HCT116 (cell line): ENCODE measurements at regions not wholly inside any gene's neighbourhood (a gene's known extent, or its start where the extent isn't known, plus 50 kb on each side); places are given as distances from the start of the nearest gene placed in this dataset.
A peak's percentile ranks its signal among the peaks of the same experiment; 100 is the strongest.

Experiments
- ATAC-seq: fragments of 200-7000 bp; cut with Tn5 transposase; 2 replicates; pipeline ENCODE4 v1.9.1; 2020; ENCODE audit warnings: mild to moderate bottlenecking, moderate library complexity
- BruUV-seq: library from RNA; stranded (reverse); fragments of 400-500 nt; replicated peaks from 2 replicates; lab custom pipeline; 2021; lab: Mats Ljungman, UMichigan
- CTCF ChIA-PET: fragments of 300-600 bp; sonication (Branson Sonifier 250); formaldehyde crosslinking; loops from one replicate; lab custom pipeline; 2021; ENCODE audit warnings: antibody characterized with exemption; lab: Charles Lee
- POLR2A ChIA-PET: fragments of 300-600, 350-600 bp; sonication (Branson Sonifier 250); formaldehyde crosslinking; loops from one replicate; lab custom pipeline; 2021; ENCODE audit warnings: antibody characterized with exemption; lab: Charles Lee
- RAD21 ChIA-PET, 2 experiments: fragments of 300-600 bp; sonication (Branson Sonifier 250); formaldehyde crosslinking; loops; one replicate each; lab custom pipeline; 2023; ENCODE audit warnings: low total read pairs in 2 of 2; ENCODE audit not compliant: uncharacterized antibody in 2 of 2, unreplicated experiment in 2 of 2, low non-redundant PET in 1 of 2; lab: Charles Lee
- DNase-seq: peaks from one replicate; pipeline ENCODE4 v3.0.0-alpha.2; 2010; ENCODE audit warnings: low read depth, low spot score
- H2AFZ ChIP-seq: fragments of 200-600 bp; shearing (Covaris generic), sonication (generic); 2 replicates; pipeline ENCODE4 v1.6.1; 2017; ENCODE audit warnings: low read depth, mixed run types, mixed read lengths, antibody characterized with exemption, low read length; ENCODE audit not compliant: poor library complexity, severe bottlenecking
- H3K27ac ChIP-seq: 2 replicates; pipeline ENCODE4 v1.5.1; 2012; ENCODE audit warnings: low read depth, low read length
- H3K27me3 ChIP-seq: fragments of 200-600 bp; sonication (generic); 2 replicates; pipeline ENCODE4 v1.6.1; 2016; ENCODE audit warnings: mixed run types, low read length, mixed read lengths; ENCODE audit not compliant: insufficient read depth
- H3K36me3 ChIP-seq, 2 experiments: fragments of 200-500 bp in 1 of 2; fragments of 200-600 bp in 1 of 2; sonication (Bioruptor generic) in 1 of 2; sonication (generic) in 1 of 2; 2 replicates each; pipeline versions ENCODE4 v1.5.1 to v1.6.1; 2014 to 2016; ENCODE audit warnings: low read length in 2 of 2, inconsistent platforms in 1 of 2, mixed read lengths in 1 of 2, mixed run types in 1 of 2; ENCODE audit not compliant: insufficient read depth in 2 of 2, control insufficient read depth in 1 of 2
- H3K4me1 ChIP-seq, 2 experiments: fragments of 200-600 bp in 1 of 2; sonication (generic) in 1 of 2; 2 replicates each; pipeline versions ENCODE4 v1.5.1 to v1.6.1; 2012 to 2017; ENCODE audit warnings: low read length in 2 of 2, inconsistent platforms in 1 of 2, mild to moderate bottlenecking in 1 of 2, mixed read lengths in 1 of 2, mixed run types in 1 of 2, moderate library complexity in 1 of 2; ENCODE audit not compliant: insufficient read depth in 2 of 2, control insufficient read depth in 1 of 2
- H3K4me2 ChIP-seq: fragments of 200-600 bp; sonication (generic); 2 replicates; pipeline ENCODE4 v1.6.1; 2017; ENCODE audit warnings: mixed run types, low read length, mixed read lengths
- H3K4me3 ChIP-seq, 2 experiments: fragments of 200-600 bp in 1 of 2; sonication (generic) in 1 of 2; replicated peaks in 1 of 2; 2 replicates each; pipeline ENCODE4 v1.5.1; 2011 to 2016; ENCODE audit warnings: low read length in 2 of 2, control low read depth in 1 of 2, low read depth in 1 of 2, mild to moderate bottlenecking in 1 of 2, mixed read lengths in 1 of 2, mixed run types in 1 of 2
- H3K79me2 ChIP-seq: fragments of 200-600 bp; sonication (generic); 2 replicates; pipeline ENCODE4 v1.6.1; 2017; ENCODE audit warnings: mild to moderate bottlenecking, mixed run types, low read length, moderate library complexity, mixed read lengths; ENCODE audit not compliant: insufficient read depth
- H3K9ac ChIP-seq: fragments of 200-600 bp; sonication (generic); 2 replicates; pipeline ENCODE4 v1.6.1; 2016; ENCODE audit warnings: low read length, mixed read lengths
- H3K9me2 ChIP-seq: fragments of 200-600 bp; sonication (generic), shearing (Covaris generic); 2 replicates; pipeline ENCODE4 v1.6.1; 2017; ENCODE audit warnings: mixed run types, mild to moderate bottlenecking, moderate library complexity; ENCODE audit not compliant: insufficient read depth
- H3K9me3 ChIP-seq, 2 experiments: fragments of 200-500 bp in 1 of 2; fragments of 200-600 bp in 1 of 2; sonication (Bioruptor generic) in 1 of 2; sonication (generic) in 1 of 2; 2 replicates each; pipeline ENCODE4 v1.6.1; 2014 to 2017; ENCODE audit warnings: low read length in 2 of 2, mixed read lengths in 2 of 2, inconsistent platforms in 1 of 2, low read depth in 1 of 2, mild to moderate bottlenecking in 1 of 2, mixed run types in 1 of 2, moderate library complexity in 1 of 2; ENCODE audit not compliant: control insufficient read depth in 1 of 2, insufficient read depth in 1 of 2
- H4K20me1 ChIP-seq: fragments of 200-600 bp; sonication (generic), shearing (Covaris generic); 2 replicates; pipeline ENCODE4 v1.6.1; 2017; ENCODE audit warnings: mixed run types, mild to moderate bottlenecking, moderate library complexity; ENCODE audit not compliant: insufficient read depth
- CEBPB ChIP-seq: IDR thresholded peaks from 2 replicates; pipeline ENCODE4 v1.6.1; 2012; ENCODE audit warnings: low read depth
- CTCF ChIP-seq, 3 experiments: fragments of 200-600 bp in 1 of 3; sonication (generic) in 1 of 3; IDR thresholded peaks in 2 of 3; conservative IDR thresholded peaks in 1 of 3; 2 replicates each; pipeline ENCODE4 v1.5.1; 2012 to 2017; ENCODE audit warnings: low read depth in 2 of 3, low read length in 2 of 3, antibody characterized with exemption in 1 of 3, borderline replicate concordance in 1 of 3, control low read depth in 1 of 3, mild to moderate bottlenecking in 1 of 3, mixed read lengths in 1 of 3, mixed run types in 1 of 3, moderate library complexity in 1 of 3; ENCODE audit not compliant: insufficient read depth in 1 of 3
- POLR2AphosphoS5 ChIP-seq: IDR thresholded peaks from 2 replicates; pipeline ENCODE4 v1.6.1; 2011; ENCODE audit warnings: mild to moderate bottlenecking, low read depth, low read length, moderate library complexity
- RAD21 ChIP-seq: IDR thresholded peaks from 2 replicates; pipeline ENCODE4 v1.6.1; 2012; ENCODE audit warnings: low read depth, mild to moderate bottlenecking
- SRF ChIP-seq: IDR thresholded peaks from 2 replicates; pipeline ENCODE4 v1.6.1; 2012; ENCODE audit warnings: low read depth
- intact Hi-C: fragments of 100-400 bp; cut with micrococcal nuclease; formaldehyde crosslinking; loops from 2 replicates; pipeline ENCODE4 v1.10.0; 2022

- TF ChIP-seq SRF (no peak), POLR2AphosphoS5 (no peak), RAD21 (no peak)
Observed at GRCh38 chrX:102860235-102860634, 76.8 kb upstream of the RAB40AL start (continued).

GRCh38 chrX:102863735-102864134 lies 73.3 kb upstream of the RAB40AL start:
- TF ChIP-seq RAD21 (peak; percentile 68), CTCF (IDR thresholded peaks at IDR 0.05 in 2 of 3, conservative IDR thresholded peaks at IDR 0.05 in 1 of 3; ENCODE audit: borderline replicate concordance in 1 of 3, insufficient read depth in 1 of 3, low read depth in 2 of 3, low read length in 2 of 3) (peak; percentile 36 to 77 (median 72); a peak in 5 of 6 replicates), CEBPB (no peak)
- H3K4me3 ChIP-seq = no peak overlapping the region
- POLR2A ChIA-PET = no interaction called here
- no peaks in the 10 kb centered on the region for H3K4me1 ChIP-seq
- no peaks in the 10 kb centered on the region for H3K9me3 ChIP-seq
- no peak overlapping the region for H3K9ac ChIP-seq
- H3K79me2 ChIP-seq = no peaks in the 10 kb centered on the region
- intact Hi-C loops = no loop called here
- no peak overlapping the region for H3K4me2 ChIP-seq
- CTCF ChIA-PET = interaction anchor here (0.7 to 1.8 kb wide), 4 partner anchors 19 to 87 kb away, joined by 3 to 7 read pairs (median 3); no protein-coding TSS in a partner anchor
- no peak overlapping the region for H3K27ac ChIP-seq
- no peaks in the 10 kb centered on the region for H3K36me3 ChIP-seq
- no peak overlapping the region for H2AFZ ChIP-seq
- BruUV-seq = no TSS peak
- H3K27me3 ChIP-seq = no peaks in the 10 kb centered on the region
- RAD21 ChIA-PET = no interaction called here
- H4K20me1 ChIP-seq = no peaks in the 10 kb centered on the region
- peak; percentile 39 for DNase-seq
- peak; percentile 82 for ATAC-seq
- H3K9me2 ChIP-seq = no peaks in the 10 kb centered on the region
